ENCODE measurements at regions not wholly inside any gene's neighbourhood (a gene's known extent, or its start where the extent isn't known, plus 50 kb on each side); places are given as distances from the start of the nearest gene placed in this dataset.
"Not testable (repeated sequence)": the region's sequence is repeated elsewhere in the genome, so short reads cannot be mapped to it uniquely, and the experiment has no call there.

GRCh38 chr5:174623433-174624019 is 100.9 kb upstream of the MSX2 start:
- Histone ChIP-seq H3K27ac (no peak overlapping the region), H3K4me3 (no peak overlapping the region)

DNA sequence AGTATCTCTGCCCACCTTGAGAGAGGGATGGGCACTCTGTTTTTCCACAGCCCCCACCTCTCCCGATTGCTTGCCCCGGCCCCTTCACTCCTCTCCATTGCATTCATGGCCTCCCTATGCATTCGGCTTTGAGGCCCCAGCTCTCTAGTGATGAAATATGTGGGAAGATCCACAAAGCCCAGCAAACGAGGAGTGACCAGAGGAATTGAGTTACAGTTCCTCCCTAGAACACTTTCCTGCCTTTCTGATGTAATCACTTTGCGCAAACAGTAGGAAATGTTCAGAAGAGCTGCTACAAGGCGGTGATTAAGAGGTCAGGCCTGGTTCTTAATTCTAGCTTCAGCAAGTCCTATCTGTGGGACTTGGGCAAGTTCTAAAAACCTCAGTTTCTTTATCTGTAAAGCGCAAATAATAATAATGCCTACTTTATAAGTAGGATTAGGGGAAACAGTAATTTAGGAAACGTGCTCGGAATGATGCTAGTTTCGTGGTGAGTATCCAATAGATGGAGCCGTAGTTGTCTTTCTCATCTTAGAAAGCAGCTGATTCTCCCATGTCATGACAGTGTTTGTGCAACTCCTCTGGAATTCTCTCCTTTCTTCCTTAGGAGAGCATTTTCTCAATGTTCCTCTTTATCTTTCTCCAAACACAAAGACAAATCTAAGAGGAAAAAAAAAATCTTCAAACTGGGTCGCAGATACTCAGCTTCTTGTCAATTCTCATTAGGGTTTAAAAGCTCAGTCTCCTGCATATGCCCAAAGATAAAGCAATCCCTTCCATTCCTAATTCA is 99.5 kb upstream of the MSX2 start:
- Histone ChIP-seq H3K27ac (no peak overlapping the region), H3K4me3 (no peak overlapping the region)

DNA sequence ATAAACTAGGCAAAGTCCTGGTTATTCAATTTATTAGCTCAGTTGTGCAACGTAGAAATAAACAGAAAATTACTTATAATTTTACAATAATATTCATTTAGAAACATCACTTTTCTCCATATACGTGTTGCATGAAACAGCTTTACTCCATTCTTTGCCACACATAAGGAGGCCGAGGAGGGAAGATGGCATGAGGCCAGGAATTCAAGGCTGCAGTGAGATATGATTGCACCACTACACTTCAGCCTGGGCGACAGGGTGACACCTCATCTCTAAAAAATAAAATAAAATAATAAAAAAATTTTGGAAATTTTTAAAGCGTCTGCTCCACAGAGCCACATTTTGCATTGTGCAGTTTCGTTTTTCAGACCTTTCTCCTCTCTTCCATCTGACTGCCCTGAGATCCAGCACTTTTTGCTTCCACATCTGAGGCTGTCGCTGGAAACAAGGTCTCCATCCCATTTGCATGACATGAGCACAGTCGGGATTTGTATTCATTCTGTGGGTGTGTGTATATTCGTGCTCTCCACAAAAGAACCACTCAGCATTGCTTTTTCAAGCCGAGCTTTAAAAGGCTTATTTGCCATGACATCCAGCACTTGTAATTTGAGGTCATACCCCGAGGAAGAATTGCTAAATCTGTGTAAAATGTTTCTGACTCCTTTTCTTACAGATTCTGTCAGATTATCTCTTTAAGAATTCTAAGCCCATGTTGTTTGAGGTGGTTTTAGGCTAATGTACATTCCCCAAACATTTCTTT is 98.6 kb upstream of the MSX2 start:
- no peak overlapping the region for H3K4me3 ChIP-seq

DNA sequence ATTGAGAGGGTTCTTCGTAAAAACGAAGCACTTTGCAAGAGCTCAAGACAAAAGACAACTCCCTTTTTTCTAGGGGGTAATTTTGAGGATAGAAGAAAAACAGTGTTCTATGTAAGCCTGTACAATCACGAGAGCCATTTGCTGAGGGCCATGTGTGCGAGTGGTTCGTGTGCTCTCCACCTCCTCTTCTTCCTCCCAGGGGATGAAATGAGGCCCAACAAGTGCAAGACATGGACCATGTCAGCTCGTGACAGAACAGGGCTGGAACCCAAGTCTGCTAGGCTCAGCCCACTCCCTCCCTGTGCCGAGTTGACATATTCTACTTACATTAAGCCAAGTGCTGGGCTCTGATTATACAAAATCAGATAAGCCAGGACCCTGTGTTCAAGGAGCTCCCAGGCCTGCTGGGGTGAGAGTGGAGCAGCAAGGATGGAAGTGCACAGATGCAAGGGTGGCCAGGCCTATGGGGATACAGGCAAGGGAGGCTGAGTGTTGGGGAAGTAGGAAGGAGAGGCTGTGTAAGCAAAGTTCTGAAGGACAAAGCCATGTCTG is 97.9 kb upstream of the MSX2 start:
- Histone ChIP-seq H3K27ac (no peak overlapping the region), H3K4me3 (no peak overlapping the region)

More for the DNA sequence above, 98.6 kb upstream of the MSX2 start:
- H3K27ac ChIP-seq, result no peak overlapping the region

DNA sequence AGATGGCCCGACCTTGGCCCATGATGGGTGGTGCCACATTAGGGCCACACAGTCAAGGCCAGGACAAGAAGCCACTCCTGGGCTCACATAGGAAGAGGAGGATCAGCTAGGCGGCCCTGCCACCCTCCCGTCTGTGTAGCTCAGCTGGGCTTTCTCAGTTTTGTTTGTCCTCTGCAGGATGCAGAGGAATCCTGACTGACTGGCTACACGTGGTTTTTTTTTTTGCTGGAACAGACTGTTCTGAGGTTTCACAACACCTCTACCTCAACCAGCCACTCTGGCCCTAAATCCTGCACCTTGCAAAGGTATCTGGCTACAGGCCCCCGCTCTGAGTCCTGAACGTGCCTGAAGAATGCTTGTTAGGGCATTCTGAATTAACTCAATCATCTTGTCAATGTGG is 88.3 kb upstream of the MSX2 start:
- Histone ChIP-seq H3K27ac (no peak overlapping the region), H3K4me3 (no peak overlapping the region)

DNA sequence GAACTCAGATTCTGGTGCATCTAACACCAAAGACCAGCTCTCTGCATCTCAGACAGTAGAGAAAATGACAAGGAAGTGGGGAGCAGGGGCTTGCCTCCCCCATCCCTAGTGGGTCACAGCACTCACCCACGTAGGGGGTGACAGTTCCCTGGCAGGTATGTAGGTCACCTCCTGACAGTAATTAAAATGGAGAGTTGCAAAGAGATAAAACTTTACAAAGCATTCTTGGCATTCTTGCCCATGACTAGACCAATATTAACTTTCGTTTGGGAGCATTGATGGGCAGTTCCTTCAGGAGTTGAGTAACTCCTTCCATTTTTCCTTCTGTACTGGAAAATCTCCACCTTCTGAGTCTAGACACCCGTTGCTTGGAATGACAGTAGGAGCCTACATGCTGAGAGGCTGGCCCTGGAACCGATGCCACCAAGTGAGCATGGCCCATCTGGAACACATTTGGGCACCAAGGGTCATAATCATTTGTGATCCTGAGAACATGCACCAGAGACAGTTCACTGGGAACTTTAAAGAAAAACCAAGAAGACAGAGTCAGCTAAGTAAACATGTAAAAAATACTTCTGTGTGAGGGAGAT is 81.5 kb upstream of the MSX2 start:
- Histone ChIP-seq H3K4me3 (no peak overlapping the region), H3K27ac (no peak overlapping the region)

GRCh38 chr5:174644436-174644835 is 79.9 kb upstream of the MSX2 start:
- H3K27ac ChIP-seq, result no peak overlapping the region

DNA sequence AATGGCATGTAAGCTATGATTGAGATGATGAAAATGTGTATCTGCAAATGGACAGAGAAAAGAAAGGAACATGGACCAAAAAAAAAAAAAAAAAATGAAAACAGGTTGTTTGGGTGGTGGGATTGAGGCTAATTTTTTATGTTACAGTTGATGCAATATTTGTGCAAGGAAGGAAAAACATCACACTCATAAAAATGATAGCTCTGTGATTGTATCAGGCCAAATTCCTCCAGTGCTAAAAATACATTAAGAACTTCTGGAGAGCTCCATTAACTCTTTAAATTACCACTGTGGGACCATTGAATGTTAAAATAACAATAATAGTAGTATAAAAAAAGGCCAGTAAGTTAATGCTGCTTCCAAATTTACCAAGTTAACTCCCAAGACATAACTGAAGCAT is 79.5 kb upstream of the MSX2 start:
- Histone ChIP-seq H3K4me3 (no peak overlapping the region), H3K27ac (no peak overlapping the region)

More at GRCh38 chr5:174644436-174644835, 79.9 kb upstream of the MSX2 start:
- no peak overlapping the region for H3K4me3 ChIP-seq

DNA sequence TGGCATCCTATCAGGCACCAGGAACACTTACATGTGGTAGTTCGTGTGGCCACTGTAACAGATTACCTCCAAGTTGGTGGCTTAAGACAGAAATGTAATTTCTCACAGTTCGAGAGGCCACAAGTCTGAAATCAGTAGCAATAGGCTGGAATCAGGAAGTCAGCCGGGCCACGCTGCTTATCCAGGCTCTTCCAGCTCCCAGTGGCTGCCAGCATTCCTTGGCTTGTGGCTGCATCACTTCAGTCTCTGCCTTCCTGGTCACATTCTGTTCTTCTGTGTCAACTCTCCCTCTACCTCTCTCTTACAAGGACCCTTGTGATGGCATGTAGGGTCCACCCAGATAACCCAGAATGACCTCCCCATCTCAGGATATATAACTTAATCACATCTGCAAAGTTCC is 78.7 kb upstream of the MSX2 start:
- no peak overlapping the region for H3K27ac ChIP-seq
- no peak overlapping the region for H3K4me3 ChIP-seq

GRCh38 chr5:174648618-174649017 is 75.8 kb upstream of the MSX2 start:
- H3K4me3 ChIP-seq, H3K27ac ChIP-seq: not testable (repeated sequence)

GRCh38 chr5:174649391-174649790 is 75.0 kb upstream of the MSX2 start:
- no peak overlapping the region for H3K27ac ChIP-seq

GRCh38 chr5:174654442-174654841 is 69.9 kb upstream of the MSX2 start:
- H3K4me3 ChIP-seq, result no peak overlapping the region
- no peak overlapping the region for H3K27ac ChIP-seq

More at GRCh38 chr5:174649391-174649790, 75.0 kb upstream of the MSX2 start:
- H3K4me3 ChIP-seq, result no peak overlapping the region

DNA sequence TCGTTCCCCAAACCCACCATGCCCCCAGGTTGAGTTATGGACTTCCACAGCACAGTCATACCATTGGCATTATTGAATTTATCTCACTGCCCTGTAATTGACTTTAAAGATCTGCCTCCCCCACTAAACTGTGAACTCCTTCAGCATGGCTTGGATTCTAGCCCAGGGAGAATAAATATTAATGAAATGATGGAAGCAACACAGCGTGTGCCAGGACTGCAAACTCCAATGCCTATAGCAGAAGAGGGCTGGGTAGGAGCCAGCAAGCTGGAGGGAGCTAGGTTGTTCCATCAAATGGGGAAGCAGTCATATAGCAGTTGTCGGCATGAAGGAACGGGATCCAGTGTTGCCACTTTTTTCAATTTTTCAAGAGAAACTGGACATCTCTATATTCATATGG is 69.0 kb upstream of the MSX2 start:
- Histone ChIP-seq H3K27ac (no peak overlapping the region), H3K4me3 (no peak overlapping the region)

GRCh38 chr5:174664180-174664850 is 60.1 kb upstream of the MSX2 start:
- Histone ChIP-seq H3K4me3 (no peak overlapping the region), H3K27ac (no peak overlapping the region)

GRCh38 chr5:174665347-174665746 is 59.0 kb upstream of the MSX2 start:
- Histone ChIP-seq H3K27ac (no peak overlapping the region), H3K4me3 (no peak overlapping the region)

DNA sequence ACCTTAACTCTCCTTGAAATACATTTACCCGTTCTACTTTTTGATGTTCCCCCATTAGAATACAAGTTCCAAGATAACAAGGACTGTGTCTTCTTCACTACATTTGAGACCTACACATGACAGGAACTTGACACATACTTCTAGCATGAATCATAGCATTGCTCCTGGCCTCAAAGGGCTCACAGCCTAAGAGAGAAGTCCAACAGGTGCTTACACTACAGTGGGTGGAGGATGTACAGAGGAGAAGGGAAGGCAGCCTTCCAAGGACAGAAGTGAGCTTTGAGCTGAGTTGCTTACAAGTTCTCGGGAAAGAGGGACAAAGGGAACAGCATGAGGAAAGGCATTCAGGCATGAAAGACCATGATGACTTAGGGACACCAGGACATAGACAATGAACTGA is 56.9 kb upstream of the MSX2 start:
- Histone ChIP-seq H3K27ac (no peak overlapping the region), H3K4me3 (no peak overlapping the region)

GRCh38 chr5:174668349-174668748 is 56.0 kb upstream of the MSX2 start:
- no peak overlapping the region for H3K27ac ChIP-seq

More at GRCh38 chr5:174668349-174668748, 56.0 kb upstream of the MSX2 start:
- no peak overlapping the region for H3K4me3 ChIP-seq
